Activated effector memory CD4-positive, alpha-beta T cell treated with Interleukin-2 at 50 U/mL for 16 hours (primary cell): ENCODE measurements at regions not wholly inside any gene's neighbourhood (a gene's known extent, or its start where the extent isn't known, plus 50 kb on each side); places are given as distances from the start of the nearest gene placed in this dataset.
"Not testable (repeated sequence)": the region's sequence is repeated elsewhere in the genome, so short reads cannot be mapped to it uniquely, and the experiment has no call there.

ENCODE experiments used
- DNase-seq: peaks from one replicate; pipeline ENCODE4 v3.0.0-alpha.2; 2020

- no peak for DNase-seq
Measured at GRCh38 chr2:8508766-8509165, 173.1 kb upstream of the ID2 start.

DNA sequence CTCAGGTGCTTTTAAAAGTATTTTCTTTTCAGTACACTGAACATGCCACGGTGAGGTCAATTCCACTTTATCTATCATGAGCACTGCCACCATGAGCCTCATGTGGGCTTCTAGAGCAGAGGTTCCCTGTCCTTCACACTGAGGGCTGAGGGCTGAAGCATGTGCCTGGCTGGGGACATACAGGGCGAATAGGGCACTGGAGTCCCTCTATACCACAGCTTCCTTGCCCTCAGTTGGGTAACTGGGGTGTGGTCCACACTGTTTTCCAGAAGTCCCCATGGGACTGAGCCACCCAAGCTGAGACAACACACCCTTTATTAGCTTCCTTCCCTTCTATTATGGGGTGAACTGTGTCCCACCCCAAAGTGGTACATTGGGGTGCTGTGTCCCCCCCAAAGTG is 172.2 kb upstream of the ID2 start:
- no peak for DNase-seq

- not testable (repeated sequence) for DNase-seq
Measured at GRCh38 chr2:8510055-8510454, 171.8 kb upstream of the ID2 start.

DNA sequence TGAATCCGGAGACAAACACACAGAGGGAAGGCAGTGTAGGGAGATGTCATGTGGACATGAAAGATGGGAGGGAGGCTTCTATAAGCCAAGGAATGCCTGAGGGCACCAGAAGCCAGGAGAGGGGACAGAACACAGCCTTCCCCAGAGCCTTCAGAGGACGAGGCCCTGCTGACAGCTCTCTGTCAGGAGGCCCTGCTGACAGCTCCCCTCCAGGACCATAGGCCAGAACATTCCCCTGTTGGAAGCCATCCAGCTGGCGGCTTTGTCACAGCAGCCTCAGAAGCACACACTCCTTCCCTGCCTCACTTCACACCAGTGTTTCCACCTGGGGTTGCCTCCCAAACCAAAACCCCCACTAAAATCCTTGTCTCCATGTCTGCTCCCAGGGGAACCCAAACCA is 171.3 kb upstream of the ID2 start:
- no peak for DNase-seq

DNA sequence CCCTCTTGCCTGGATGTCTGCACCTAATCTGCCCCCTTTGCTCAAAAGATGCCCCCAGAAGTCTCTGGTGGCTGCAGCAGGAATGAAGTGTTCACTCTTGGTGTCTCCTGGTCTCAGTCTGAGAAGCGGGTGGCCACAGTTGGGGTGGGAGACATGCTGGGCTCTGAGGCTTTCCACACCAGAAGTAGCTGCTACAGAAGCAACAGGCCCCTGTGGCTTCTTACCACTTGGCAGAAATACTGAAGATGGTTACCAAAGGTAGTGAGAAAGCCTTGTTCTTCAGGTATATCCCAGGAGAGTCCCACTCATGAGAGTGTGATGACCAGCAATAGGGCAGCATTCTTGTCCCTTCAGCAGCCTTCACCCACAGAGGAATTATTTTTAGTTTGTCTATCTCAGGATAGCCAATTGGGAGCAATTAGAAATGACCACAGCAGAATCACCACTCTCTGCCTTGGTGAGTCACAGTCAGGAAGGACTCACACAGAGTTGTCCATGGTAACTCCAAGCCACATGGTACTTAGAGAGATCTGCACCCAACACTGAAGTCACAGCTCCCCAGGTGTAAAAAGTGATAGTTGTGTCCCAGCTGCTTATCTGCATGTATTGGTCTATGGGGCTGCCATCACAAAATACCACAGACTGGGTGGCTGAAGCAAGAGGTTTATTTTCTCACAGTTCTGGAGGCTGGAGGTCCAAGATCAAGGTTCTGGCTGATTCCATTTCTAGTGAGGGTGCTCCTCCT is 169.8 kb upstream of the ID2 start:
- DNase-seq, result no peak

- no peak for DNase-seq
Measured at GRCh38 chr2:8513601-8514273, 168.1 kb upstream of the ID2 start.

GRCh38 chr2:8514274-8514662 is 167.6 kb upstream of the ID2 start:
- DNase-seq, result no peak

DNA sequence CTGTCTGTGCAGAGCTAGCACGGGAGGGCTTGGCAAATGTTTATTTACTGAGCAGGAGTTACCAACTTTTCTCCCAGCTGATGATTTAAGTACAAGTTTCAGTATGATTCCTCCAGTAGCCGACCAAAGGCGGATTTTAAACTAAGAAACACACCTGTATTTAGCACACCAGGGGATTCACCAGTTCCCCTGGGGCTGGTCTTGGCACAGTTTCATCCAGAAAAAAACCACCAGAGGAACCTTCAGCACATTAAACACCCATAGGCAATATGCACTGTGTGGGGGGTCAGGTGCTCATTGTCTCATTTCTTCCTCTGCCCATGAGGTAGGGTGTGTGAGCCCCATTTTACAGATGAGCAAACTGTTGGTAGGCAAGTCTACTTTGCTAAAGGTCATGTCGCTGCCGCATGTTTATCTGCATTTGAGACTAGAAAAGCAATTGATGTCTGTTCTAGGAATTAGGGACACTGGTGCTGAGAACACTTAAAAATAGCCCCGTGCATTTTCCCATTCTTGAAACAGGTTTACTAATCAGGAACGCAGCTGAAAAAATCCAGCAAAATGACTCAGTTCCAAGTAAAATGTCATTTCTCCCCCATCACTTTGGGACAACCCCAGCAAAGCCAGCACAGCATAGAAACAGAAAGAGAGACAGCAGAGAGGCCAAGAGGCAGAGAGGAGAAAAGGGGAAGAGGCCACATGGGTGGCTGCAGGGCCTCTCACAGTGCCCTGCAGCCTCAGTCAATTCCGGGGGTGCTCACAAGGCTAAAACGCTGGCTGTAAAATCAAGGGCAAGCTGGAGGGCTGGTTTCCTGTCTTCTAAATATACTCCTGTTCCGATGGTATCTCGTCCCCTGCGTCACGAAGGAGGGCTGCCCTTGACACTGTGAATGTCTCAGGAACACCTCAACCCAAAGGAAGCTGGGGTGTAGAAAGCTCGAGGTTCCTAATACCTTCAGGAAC is 166.8 kb upstream of the ID2 start:
- DNase-seq, result peak; percentile 41

- no peak for DNase-seq
Measured at GRCh38 chr2:8515864-8516533, 165.9 kb upstream of the ID2 start.

DNA sequence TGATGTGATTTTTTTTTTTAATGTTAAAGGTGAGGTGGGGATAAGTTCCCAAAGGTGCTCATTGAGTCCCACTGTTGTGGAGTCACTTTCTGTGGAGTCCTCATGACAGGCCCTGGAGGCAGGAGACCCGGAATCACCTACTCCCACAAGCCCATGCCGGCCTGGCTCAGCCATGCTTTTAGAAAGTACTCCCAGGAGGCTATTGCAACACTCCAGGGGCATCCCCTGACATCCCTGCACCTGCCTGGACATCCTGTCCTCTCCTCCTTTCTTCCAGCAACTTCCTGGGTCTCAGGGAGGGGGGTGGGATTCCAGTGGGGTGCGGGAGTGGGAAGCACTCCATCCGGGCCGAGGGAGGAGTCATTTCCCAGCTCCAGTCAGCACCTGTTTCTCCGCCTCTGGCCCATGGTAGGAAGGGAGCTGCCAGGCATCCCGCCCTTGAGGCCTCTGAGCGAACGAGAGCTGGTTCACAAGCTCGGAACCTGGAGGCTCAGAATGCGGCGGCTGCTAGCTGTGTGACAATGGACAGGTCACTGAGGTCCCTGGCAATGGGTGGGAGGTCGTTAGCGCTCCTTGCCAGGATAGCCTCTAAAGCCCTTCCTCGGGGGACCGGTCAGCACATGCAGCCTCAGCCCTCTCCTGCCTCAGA is 163.9 kb upstream of the ID2 start:
- no peak for DNase-seq

DNA sequence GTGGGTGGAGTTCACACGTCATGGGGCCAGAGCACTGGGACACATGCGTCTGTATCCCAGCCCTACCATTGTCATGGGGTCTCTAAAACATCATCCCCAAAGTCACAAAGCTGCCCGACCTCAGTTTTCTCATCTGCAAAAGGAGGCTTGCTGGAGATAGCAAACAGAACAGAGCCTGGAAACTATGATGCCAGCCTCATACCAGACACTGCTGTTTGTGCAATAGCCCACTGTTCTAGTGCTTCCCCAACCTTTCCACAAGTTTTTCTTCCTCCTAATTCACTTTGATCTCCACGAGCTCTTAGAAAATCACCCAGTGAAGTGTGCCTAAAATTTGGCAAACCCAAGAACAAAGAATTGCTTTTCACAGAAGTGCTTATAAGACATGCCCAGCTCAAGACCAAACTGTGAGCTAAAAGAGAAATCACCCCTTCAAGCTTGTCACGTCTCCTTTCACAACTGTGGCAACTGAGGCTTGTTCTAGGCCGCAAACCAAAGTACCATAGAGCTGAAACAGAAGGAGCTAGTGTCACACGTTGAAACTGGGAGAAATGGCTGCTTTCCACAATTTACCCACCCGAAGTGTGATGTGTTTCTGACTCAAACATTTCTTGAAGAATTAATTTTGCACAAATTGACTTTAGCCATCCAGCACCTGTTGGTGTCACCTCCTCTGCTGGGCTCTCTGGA is 162.7 kb upstream of the ID2 start:
- DNase-seq, result no peak

DNA sequence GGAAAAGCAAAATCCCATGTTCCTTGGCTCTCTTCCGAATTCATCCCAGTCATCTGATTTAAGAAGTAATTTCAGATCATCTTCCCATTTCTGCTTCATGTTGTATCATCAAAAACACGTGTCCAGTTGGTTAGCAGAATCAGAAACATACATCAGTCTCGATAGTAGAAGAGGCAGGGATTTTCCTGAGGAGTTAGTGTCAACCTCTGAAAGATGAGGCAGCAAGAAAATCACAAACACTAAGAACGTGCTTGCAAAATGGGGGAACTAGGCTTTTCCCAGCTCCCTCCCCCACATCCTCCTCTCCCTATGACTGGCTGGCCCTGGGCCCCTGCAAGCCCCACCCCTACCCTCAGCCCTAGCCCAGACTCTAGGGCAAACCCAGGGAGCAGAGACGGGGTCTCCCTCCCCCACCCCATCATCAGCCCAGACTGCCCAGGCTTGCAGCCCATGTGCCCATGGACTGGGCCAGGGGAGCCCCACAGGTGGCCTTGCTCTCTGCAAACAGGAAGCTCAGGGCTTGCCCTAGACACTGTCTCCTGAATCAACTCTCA is 161.0 kb upstream of the ID2 start:
- no peak for DNase-seq

GRCh38 chr2:8522687-8523086 is 159.2 kb upstream of the ID2 start:
- DNase-seq, result no peak

GRCh38 chr2:8524388-8524787 is 157.5 kb upstream of the ID2 start:
- no peak for DNase-seq

DNA sequence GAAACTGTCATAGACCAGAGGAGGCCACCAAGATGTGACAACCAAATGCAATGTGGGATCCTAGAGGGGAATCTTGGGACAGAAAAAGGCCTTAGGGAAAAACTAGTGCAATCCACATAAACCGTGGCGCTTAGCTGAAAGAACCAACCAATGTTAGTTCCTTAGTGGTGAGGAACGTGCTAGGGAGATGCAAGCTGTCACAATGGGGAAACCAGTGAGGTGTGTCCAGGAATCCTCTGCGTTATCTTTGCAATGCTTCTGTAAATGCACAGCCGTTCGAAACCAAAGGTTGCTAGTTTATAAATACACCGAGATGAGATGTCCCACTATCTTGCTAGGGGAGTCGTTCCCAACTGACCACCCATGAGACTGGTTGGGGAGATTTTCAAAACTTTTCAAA is 157.0 kb upstream of the ID2 start:
- DNase-seq, result no peak

- DNase-seq, result no peak
Measured at GRCh38 chr2:8525236-8525581, 156.6 kb upstream of the ID2 start.

- DNase-seq, result no peak
Measured at GRCh38 chr2:8525582-8526402, 156.1 kb upstream of the ID2 start.

GRCh38 chr2:8526403-8526696 is 155.5 kb upstream of the ID2 start:
- no peak for DNase-seq

GRCh38 chr2:8527031-8527430 is 154.8 kb upstream of the ID2 start:
- DNase-seq, result no peak

GRCh38 chr2:8527676-8528075 is 154.2 kb upstream of the ID2 start:
- DNase-seq, result no peak

DNA sequence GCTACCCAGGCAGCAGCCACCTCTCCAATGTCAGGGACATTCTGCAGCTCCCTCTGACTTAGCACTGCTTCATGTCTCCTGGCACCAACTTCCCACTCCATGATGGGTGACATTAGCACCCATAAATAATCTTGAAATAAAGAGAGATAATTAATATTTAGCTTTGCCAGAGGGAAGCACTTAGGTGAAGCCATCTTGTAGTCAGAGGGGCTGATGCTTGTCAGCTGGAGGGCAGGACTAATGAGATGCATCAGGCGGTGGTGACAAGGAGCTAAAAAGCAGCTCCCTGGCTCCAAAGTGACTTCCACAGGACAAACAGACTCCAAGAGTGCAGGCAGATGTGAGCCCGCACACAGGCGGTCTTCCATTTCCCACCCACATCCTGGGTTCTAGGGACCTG is 153.0 kb upstream of the ID2 start:
- DNase-seq, result no peak
